ENCODE measurements at regions not wholly inside any gene's neighbourhood (a gene's known extent, or its start where the extent isn't known, plus 50 kb on each side); places are given as distances from the start of the nearest gene placed in this dataset.

DNA sequence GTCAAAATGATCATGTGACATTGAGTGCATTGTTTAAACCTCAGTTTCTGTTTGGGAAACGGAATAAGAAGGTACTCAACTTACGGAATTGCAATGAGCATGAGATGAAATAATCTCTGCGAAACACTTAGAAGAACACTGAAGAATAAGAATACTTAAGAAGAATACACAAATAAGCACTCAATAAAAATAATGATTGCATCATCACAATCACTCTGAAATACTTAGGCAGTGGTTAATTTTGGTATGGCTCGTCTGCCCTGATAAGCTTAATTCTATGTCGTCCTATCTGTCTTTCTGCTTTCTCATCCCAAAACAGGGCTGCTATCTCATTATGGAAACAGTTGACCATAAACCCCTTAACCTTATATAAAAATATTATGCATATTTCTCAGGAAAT, 823.6 kb downstream of the DIAPH3 start:
- no peak for DNase-seq

- DNase-seq, result no peak
Observed at GRCh38 chr13:59340581-59340980, 823.1 kb downstream of the DIAPH3 start.

DNA sequence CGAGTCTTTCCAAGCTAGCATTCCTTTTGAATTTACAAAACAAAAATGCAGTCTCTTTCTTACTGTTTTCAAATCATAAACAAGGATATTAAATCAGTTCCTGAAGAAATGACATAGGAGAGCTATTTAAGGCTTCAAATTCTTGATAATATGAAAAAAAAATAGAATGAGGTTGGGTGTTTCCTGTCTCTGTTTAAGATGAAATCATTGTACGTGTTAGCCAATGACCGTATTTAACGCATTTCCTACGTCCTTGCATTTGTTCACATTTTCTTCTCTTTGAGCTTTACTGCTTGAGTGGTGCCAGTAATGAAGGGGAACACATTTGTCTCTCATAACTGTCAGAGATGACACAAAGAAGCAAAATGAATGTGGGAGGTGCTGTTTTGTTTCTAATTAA, 821.3 kb downstream of the DIAPH3 start:
- no peak for DNase-seq

- DNase-seq, result no peak
Observed at GRCh38 chr13:59343132-59343531, 820.6 kb downstream of the DIAPH3 start.

DNA sequence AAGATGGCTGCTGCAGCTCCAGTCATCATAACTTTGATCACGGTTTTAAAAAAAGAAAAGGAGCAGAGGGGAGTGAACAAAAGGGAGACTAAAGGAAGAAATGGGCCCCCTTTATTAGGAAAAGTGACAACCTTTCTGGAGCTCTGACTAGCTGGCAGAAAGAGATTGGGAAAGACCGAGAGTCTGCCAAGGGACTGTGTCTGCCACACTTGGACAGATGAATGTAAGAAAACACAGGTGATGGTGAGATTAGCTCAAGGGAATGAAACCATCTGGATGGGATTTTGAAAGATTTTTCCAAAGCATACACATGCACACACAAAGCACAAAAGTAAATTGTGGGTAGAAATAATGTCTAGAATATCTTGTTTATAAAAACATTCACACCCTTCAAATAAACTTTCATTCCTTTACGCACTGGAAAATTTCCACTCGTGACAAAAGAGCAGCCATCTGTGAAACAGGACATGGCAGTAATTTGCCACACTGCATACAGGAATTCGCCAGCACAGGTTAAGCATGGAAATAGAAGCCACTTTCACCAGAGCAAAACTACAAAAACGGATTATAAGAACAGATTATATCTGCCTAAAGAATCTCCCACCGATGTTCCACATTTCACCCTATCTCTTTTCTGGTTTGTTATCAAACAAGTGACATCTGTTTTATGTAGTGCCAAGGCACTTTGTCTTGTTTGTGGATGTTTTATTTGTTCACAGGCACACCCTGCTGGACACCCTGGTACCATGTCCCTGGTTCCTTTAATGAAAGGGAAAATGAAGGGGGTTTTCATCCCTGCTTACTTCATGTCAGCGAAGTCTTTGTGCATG, 819.5 kb downstream of the DIAPH3 start:
- peak; percentile 25 for DNase-seq

GRCh38 chr13:59345311-59345710, 818.4 kb downstream of the DIAPH3 start:
- DNase-seq, result no peak

DNA sequence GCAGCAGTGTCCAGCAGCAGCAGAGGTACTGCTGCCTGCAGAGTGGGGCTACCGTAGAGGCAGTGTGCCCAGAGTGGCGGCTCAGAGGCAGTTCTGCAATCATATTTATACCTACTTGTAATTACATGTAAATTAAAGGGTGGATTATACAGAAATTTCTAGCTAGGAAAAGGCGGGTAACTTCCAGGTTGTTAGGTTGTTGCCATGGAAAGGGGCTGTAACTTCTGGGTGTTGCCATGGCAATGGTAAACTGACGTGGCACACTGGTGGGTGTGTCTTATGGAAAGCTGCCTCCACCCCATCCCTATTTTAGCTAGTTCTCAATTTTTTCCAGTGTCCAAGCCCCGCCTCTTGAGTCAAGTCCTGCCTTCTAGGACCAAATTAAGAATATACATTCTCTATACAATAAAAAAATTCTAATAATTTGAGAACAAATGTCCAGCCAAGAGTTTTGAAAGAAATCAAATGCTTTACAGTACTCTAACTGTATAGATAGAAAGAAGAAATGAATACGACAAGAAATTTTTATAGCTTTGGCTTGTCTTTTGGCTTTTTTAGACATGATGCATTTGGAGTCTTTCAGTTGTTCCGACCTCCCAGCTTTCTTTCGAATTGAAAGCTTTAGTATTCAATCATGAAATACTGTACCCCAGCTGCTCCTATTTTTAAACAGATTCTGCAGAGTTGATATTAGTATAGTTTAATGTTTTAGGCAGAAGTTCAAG, 816.6 kb downstream of the DIAPH3 start:
- DNase-seq, result no peak

- no peak for DNase-seq
Observed at GRCh38 chr13:59348617-59349016, 815.1 kb downstream of the DIAPH3 start.

DNA sequence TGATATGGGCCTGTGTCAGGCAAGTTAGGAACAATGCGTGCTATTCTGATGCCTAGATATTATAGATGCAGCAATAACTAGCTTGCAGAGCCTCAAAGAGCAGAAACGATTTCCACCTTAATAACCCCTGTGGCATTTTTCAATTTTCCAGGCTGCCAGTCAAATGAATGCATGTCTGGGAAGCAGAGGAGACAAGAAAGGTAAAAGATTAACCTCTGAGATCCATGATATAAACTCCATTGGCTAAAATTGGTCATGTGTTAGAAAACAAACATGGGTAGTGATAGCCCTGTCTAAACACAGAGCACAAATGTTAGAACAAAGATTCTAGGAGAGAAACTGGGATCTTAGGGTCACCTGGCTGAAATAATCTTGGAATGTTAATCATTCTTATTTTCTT, 811.1 kb downstream of the DIAPH3 start:
- no peak for DNase-seq

- no peak for DNase-seq
Observed at GRCh38 chr13:59354665-59355369, 808.9 kb downstream of the DIAPH3 start.

DNA sequence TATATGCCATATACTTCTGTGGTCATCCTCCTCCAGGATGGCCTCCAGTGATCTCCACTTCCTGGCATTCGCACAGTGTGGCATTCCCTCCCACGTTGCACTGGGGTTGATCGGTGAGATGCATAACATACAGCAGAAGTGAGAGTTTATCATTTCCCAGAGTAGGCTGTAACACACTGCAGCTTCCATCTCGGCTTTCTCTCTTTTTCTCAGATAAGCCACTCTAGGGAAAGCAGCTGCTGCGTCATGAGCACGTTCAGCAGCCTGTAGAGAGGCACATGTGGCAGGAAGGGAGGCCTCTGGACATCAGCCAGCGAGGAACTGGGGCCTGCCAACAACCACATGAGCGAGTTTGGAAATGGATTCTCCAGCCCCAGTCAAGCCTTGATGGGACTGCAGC, 807.1 kb downstream of the DIAPH3 start:
- peak; percentile 48 for DNase-seq

GRCh38 chr13:59358014-59358413, 805.7 kb downstream of the DIAPH3 start:
- DNase-seq, result no peak

- DNase-seq, result peak; percentile 56
Observed at GRCh38 chr13:59360108-59360507, 803.6 kb downstream of the DIAPH3 start.

DNA sequence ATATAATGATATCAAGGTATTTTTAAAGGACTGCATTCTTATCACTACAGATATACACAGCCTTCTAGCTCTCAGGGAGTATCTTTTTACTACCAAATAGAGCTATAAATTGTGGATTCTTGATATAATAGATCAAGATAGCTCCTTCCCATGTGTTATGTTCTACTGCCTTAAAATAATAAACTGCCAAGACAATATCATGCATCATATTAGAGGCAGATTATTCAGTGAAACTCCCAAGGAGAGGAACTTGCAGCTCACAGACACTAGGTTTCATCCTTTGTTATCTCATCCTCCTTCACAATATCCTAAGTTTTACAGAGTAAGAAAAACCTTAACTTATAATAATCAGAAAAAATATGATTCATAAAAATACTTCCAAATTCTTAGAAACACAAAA, 802.8 kb downstream of the DIAPH3 start:
- no peak for DNase-seq

DNA sequence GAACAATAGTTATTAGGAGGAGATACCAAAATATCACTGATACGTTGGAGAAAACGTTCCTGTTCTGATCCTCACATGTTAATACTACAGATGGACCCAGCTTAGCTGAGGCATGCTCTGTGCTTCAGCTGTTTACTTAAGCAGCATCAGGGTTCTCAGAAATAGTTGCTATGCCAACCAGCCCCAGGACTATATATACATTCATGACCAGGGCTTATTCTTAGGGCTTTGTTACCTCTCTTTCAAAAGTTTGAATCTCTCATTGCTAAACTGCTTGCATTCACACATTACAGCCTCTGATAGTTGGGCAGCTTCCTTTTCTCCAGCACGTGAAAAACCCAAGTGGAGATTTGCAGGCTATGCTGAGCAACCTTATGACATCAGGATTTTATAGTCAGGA, 800.4 kb downstream of the DIAPH3 start:
- no peak for DNase-seq

DNA sequence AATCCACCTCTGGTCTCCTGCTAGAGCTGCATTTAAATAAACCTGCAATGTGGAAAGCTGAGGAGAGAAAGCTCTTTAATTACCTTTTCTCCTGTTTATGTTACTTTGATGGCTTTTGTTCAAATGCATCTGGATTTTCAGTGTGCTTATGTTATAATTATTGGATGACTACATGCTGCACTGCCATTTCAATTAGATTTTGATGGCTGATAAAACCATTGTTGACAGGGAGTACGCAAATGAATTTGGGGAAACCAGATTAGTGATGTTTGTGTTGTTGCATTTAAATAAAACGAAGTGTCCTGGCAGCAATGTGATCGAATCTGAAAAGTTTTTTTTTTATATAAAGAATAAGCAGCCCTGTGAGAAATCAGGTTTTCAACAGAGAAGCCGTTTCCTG, 799.8 kb downstream of the DIAPH3 start:
- no peak for DNase-seq

- DNase-seq, result no peak
Observed at GRCh38 chr13:59364641-59365085, 799.1 kb downstream of the DIAPH3 start.

DNA sequence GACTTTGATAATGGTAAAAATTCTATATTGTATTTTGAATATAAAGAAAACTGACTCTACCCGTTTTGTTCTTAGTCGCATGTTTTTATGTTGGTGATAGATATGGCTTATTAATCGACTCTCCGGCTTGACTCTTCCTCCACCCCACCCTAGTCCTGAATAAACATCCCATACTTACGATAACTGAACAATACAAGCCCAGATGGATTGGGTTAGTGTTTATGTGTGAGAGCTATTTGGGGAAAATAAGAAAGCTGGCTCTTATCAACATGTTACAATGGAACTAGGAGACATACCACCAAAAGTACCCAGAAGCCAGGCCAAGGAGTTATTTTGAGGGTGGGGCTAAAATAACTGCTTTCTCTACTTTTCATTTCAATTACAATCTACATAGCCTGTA, 796.3 kb downstream of the DIAPH3 start:
- DNase-seq, result no peak

- no peak for DNase-seq
Observed at GRCh38 chr13:59367904-59368303, 795.8 kb downstream of the DIAPH3 start.

DNA sequence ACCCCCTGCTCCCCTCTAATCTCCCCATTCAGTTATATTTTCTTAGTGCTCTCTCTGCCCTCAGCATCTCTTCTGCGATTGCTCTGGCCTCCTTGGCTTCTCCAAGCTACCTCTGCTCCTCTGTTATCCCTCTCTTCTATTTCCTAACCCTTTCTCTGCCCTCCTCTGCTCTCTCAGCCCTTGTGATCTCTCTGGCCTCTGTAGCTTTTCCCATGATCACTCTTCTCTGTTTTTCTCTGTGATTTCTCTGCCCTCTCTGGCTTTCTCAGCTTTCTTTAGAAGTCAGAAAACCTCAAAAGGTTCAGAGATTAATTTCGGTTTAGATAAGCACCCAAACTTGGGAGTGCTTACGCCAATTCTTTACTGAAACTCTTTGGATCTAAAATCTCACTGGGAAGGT, 795.0 kb downstream of the DIAPH3 start:
- DNase-seq, result no peak

GRCh38 chr13:59371229-59371628, 792.5 kb downstream of the DIAPH3 start:
- DNase-seq, result no peak

DNA sequence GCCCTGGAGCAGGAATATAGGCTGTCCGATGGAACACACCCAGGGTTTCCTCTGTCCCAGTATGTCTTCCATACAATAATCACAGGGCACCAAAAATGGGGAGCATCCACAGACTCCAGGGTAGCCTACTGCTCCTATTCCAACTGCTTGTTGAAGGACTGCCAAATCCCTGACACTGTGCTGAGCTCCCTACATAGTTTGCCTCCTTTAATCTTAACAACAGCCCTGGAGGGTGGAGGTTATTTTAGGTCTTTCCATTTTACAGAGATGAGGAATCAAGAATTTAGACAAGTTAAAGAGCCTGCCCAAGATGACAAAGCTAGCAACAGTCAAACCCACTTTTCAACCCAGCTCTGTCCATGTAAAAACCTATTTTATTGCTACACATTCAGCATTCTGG, 790.4 kb downstream of the DIAPH3 start:
- no peak for DNase-seq

DNA sequence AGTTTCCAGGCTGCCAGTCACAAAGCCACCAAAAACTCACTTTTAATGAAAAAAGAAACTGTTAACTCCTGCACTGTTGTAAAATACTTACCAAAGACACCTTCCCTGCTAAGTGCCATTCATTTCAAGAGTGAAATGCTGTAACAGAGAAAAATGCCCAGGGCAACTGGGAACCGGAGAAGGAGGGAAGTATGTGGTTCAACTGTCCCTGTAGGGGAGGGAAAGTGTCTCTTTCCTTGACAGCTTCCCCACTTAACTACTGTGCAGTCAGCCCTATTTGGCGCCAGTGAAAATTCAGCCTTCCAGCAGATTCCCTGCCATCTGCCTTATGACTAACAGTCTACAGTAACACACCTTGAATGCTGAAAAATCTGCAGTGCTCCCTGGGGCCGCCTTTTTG, 789.0 kb downstream of the DIAPH3 start:
- no peak for DNase-seq

- no peak for DNase-seq
Observed at GRCh38 chr13:59384154-59384553, 779.6 kb downstream of the DIAPH3 start.
